Activated T-helper 1 cell treated with anti-CD3 and anti-CD28 coated beads, Interleukin-2, amount 50 U/mL, for 16 hours (primary cell): ENCODE measurements at regions not wholly inside any gene's neighbourhood (a gene's known extent, or its start where the extent isn't known, plus 50 kb on each side); places are given as distances from the start of the nearest gene placed in this dataset.

Experiments
- DNase-seq, 2 donors: peaks; one replicate each; pipeline ENCODE4 v3.0.0-alpha.2; 2020; ENCODE audit warnings: low read depth in 1 of 2, low spot score in 1 of 2

GRCh38 chr10:6305401-6306321 lies 102.9 kb downstream of the PFKFB3 start:
- no peak for DNase-seq

- DNase-seq = no peak
These were observed 104.2 kb downstream of the PFKFB3 start for GRCh38 chr10:6306917-6307316.

- no peak for DNase-seq
These were observed 107.1 kb downstream of the PFKFB3 start for GRCh38 chr10:6309816-6310215.

GRCh38 chr10:6310977-6311376 lies 108.2 kb downstream of the PFKFB3 start:
- no peak for DNase-seq

- DNase-seq = no peak
These were observed 109.1 kb downstream of the PFKFB3 start for GRCh38 chr10:6311700-6312330.

GRCh38 chr10:6312636-6313035 lies 109.9 kb downstream of the PFKFB3 start:
- no peak for DNase-seq

- DNase-seq = no peak
These were observed 110.6 kb downstream of the PFKFB3 start for GRCh38 chr10:6313111-6313895.

GRCh38 chr10:6314620-6315205 lies 112.0 kb downstream of the PFKFB3 start:
- DNase-seq = no peak

GRCh38 chr10:6319119-6319518 lies 116.4 kb downstream of the PFKFB3 start:
- no peak for DNase-seq

- DNase-seq = no peak
These were observed 117.7 kb downstream of the PFKFB3 start for GRCh38 chr10:6320320-6321010.

GRCh38 chr10:6321880-6322279 lies 119.1 kb downstream of the PFKFB3 start:
- DNase-seq = no peak

- DNase-seq = no peak
These were observed 120.1 kb downstream of the PFKFB3 start for GRCh38 chr10:6322805-6323204.

GRCh38 chr10:6327961-6328698 lies 125.4 kb downstream of the PFKFB3 start:
- DNase-seq = no peak

- no peak for DNase-seq
These were observed 126.1 kb downstream of the PFKFB3 start for GRCh38 chr10:6328699-6329423.

GRCh38 chr10:6333086-6333485 lies 130.4 kb downstream of the PFKFB3 start:
- no peak for DNase-seq

- no peak for DNase-seq
These were observed 131.2 kb downstream of the PFKFB3 start for GRCh38 chr10:6333973-6334372.

- no peak for DNase-seq
These were observed 133.3 kb downstream of the PFKFB3 start for GRCh38 chr10:6336016-6336415.

- DNase-seq = no peak
These were observed 134.7 kb downstream of the PFKFB3 start for GRCh38 chr10:6337382-6337781.

GRCh38 chr10:6338361-6338760 lies 135.6 kb downstream of the PFKFB3 start:
- DNase-seq = no peak
